Fibroblast of upper back skin (primary cell): ENCODE measurements at regions not wholly inside any gene's neighbourhood (a gene's known extent, or its start where the extent isn't known, plus 50 kb on each side); places are given as distances from the start of the nearest gene placed in this dataset.
A peak's percentile ranks its signal among the peaks of the same experiment; 100 is the strongest.

Experiments
- DNase-seq: peaks from one replicate; pipeline ENCODE4 v3.0.0-alpha.2; 2013

- DNase-seq, result no peak
Observed at GRCh38 chr20:39243962-39244361, 281.8 kb downstream of the DHX35 start.

- DNase-seq, result no peak
Observed at GRCh38 chr20:39242614-39243013, 280.5 kb downstream of the DHX35 start.

- no peak for DNase-seq
Observed at GRCh38 chr20:39234520-39235095, 272.5 kb downstream of the DHX35 start.

- DNase-seq, result no peak
Observed at GRCh38 chr20:39233755-39234154, 271.6 kb downstream of the DHX35 start.

- no peak for DNase-seq
Observed at GRCh38 chr20:39227416-39227815, 265.3 kb downstream of the DHX35 start.

- DNase-seq, result no peak
Observed at GRCh38 chr20:39225978-39226377, 263.8 kb downstream of the DHX35 start.

GRCh38 chr20:39225536-39225935 lies 263.4 kb downstream of the DHX35 start:
- DNase-seq, result no peak

- DNase-seq, result no peak
Observed at GRCh38 chr20:39222101-39222500, 260.0 kb downstream of the DHX35 start.

- no peak for DNase-seq
Observed at GRCh38 chr20:39216195-39216594, 254.1 kb downstream of the DHX35 start.

- no peak for DNase-seq
Observed at GRCh38 chr20:39214828-39215227, 252.7 kb downstream of the DHX35 start.

GRCh38 chr20:39213476-39214145 lies 251.5 kb downstream of the DHX35 start:
- no peak for DNase-seq

GRCh38 chr20:39211060-39211748 lies 249.1 kb downstream of the DHX35 start:
- no peak for DNase-seq

- no peak for DNase-seq
Observed at GRCh38 chr20:39210341-39211036, 248.3 kb downstream of the DHX35 start.

GRCh38 chr20:39206899-39207564 lies 244.9 kb downstream of the DHX35 start:
- no peak for DNase-seq

- no peak for DNase-seq
Observed at GRCh38 chr20:39195582-39196021, 233.5 kb downstream of the DHX35 start.

- peak; percentile 1 for DNase-seq
Observed at GRCh38 chr20:39190666-39191570, 228.8 kb downstream of the DHX35 start.

- DNase-seq, result no peak
Observed at GRCh38 chr20:39188266-39188765, 226.2 kb downstream of the DHX35 start.

GRCh38 chr20:39181490-39181889 lies 219.3 kb downstream of the DHX35 start:
- no peak for DNase-seq

- DNase-seq, result no peak
Observed at GRCh38 chr20:39176457-39176856, 214.3 kb downstream of the DHX35 start.

GRCh38 chr20:39170896-39171463 lies 208.8 kb downstream of the DHX35 start:
- no peak for DNase-seq

- DNase-seq, result no peak
Observed at GRCh38 chr20:39165099-39165498, 203.0 kb downstream of the DHX35 start.
